C1 segment of cervical spinal cord (tissue), 14 donors: ENCODE measurements at regions not wholly inside any gene's neighbourhood (a gene's known extent, or its start where the extent isn't known, plus 50 kb on each side); places are given as distances from the start of the nearest gene placed in this dataset.

Experiments used
- DNase-seq, 14 donors: peaks; one replicate each; lab custom pipeline; 2025; lab: John Stamatoyannopoulos, UW

DNA sequence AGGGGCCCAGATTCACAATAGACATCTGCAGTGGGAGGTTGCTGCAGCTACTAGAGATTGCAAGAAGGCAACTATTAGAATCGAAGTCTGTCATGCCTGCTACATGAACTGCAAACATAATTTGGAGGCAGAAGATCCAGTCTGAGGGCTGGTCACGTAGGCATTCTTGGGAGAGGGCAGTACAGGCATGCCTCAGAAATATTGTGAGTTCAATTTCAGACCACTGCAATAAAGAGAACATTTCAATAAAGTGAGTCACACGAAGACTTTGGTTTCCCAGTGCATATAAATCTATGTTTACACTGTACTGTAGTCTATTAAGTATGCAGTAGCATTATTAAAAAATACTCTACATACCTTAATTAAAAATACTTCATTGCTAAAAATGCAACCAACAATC, 585.8 kb upstream of the FAT1 start:
- no peak for DNase-seq

- DNase-seq = no peak
Observed at GRCh38 chr4:187312299-187312698, 588.6 kb upstream of the FAT1 start.

DNA sequence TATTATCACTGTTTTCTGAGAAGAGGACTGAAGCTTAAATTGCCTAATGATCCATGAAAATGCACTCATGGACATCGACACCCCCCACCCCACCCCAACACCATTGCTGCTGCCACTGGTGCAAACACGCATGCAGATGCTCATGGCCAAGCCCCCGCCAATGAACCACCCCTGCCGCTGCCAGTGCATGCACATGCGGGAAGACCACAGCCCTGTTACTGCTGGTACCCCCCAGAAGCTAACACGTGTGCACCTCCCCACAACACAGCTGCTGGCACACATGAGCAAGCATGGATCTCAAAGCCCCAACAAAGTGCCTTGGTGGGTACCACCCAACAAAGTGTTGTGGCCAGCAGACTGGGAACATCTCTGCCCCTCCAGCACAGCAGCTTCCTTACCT, 594.1 kb upstream of the FAT1 start:
- DNase-seq = no peak

- DNase-seq = no peak
Observed at GRCh38 chr4:187321711-187322110, 598.1 kb upstream of the FAT1 start.

GRCh38 chr4:187332141-187332540, 608.5 kb upstream of the FAT1 start:
- DNase-seq = no peak

DNA sequence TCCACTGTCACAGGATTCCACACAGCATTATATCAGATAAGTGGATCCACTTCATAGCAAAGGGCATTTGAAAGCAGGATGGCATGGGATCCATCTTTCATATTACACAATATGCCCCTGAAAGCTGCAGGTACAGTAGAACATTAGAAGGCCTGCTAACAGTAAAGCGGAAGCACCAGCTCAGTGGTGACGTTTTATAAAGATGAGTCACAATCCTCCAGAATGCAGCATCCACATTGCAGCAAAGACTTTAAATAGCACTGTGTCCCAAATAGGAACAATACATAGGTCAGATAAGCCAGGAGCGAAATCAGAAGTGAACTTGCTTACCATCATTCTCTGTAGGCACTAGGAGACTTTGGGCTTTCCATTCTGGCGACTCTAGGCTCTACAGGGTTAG, 609.5 kb upstream of the FAT1 start:
- DNase-seq = no peak

DNA sequence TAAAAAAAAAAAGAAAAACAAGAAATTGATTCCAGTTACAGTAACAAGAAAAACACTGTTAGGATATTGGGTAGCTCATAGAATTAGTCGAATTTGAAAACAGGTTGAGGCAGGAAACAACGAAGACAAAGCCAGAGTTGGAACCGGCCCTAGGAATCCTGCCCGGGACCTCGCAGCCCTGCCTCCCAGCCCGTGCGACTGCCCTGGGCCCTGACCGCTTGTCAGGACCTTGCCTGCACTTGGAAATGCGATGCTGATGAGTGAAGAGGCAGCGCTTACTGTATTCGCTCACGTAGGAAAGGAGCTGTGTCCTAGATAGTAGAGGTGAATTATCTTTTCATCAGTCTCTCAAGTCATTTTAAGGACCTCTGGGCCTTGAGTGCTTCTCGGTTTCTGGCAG, 611.7 kb upstream of the FAT1 start:
- DNase-seq = no peak

DNA sequence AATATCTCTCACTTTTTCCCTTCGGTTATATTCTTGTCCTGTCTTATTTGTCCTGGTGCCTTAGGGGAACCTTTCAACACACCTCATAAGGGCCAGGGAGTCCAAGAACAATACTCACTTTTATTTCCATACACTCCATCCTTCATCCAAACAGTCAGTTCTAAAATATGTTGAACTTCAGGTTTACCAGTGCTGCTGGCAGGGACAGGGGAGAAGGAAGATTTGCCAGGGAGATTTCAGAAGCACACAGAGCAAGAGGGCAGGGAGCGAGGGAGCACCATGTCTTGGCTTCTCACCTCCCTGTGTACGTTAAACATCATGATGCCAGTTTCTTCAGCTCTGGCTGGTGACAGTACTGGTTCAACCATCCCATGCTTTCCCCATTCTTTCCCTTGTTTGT, 631.1 kb upstream of the FAT1 start:
- DNase-seq = no peak

DNA sequence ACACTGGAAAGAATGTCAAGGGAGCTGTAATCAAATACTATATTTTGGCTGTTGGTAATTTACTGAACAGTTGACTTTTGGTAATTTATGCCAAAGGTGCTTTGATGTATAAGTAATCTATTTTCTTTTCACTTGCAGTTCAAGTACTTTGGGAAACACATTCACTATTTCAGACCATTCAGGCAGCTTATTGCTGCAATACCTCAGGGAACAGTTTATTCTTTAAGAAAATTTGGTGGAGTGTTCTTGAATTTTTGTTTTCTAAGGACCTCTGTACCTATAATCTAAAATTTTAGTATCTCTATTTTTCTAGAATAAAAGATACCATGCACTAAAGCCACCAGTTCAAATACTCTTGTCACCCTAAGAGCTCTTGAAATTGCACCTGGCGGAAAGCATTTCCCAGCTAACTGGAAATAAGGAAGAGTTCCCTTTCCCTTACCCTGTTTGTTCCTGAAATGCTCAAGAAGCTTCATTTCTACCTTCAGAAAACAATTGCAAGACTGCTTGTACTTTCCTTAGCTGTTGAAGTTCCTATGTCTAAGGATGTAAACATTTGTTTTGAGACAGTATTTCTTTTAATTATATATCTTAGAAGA, 633.5 kb upstream of the FAT1 start:
- no peak for DNase-seq

GRCh38 chr4:187357821-187358220, 634.2 kb upstream of the FAT1 start:
- DNase-seq = no peak

DNA sequence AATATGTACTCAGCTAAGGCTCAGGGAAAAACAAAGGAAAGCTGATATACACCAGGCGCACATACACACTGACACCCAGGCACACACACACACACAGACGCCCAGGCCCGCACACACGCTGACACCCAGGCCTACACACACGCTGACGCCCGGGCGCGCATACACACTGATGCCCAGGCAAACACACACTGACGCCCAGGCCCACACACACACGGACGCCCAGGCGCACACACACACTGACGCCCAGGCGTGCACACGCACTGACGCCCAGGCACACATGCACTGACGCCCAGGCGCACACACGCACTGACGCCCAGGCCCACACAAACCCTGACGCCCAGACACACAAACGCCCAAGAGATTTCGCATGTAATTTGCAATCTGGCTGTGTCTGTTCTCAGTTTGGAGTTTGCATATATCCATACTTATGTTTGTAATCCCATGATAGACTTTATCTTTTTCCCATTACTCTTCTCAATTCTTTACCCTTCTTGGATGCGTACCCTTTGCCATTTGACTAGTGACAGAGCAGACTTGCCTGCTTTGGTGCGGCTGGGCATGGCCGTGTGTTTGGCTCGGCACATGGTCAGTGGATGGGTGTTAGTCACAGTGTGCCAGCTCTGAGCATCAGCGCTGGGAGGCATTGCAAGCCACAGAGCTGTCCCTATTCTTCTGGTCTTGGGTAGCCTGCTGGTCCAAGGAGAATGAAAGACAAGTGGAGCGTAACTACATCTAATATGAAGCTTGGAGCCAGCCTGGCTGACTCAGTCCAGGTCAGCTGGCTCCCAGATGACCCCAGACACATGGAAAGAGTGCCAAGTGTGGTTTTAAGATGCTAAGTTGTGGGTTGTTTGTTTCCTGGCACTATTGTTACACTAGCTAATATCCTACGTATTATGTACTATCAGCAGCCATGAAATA, 632.4 kb upstream of the ZFP42 start:
- DNase-seq = no peak

DNA sequence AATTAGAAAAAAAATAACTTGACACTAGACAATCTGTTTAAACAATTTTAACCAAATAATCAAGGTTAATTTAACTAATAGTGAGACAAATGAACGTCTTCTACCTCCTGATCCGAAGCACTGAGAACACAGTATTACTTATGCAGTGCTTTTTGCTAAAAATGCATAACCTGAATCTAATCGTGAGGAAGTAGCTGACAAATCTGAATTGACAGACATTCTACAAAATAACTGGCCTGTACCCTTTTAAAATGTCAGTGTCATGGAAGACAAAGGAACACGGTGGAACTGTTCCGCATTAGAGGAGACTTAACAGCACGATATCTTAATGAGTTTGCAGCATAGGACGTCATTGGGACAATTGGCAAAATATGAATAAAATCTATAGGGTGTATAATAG, 631.2 kb upstream of the ZFP42 start:
- no peak for DNase-seq

- no peak for DNase-seq
Observed at GRCh38 chr4:187364851-187365250, 630.7 kb upstream of the ZFP42 start.

DNA sequence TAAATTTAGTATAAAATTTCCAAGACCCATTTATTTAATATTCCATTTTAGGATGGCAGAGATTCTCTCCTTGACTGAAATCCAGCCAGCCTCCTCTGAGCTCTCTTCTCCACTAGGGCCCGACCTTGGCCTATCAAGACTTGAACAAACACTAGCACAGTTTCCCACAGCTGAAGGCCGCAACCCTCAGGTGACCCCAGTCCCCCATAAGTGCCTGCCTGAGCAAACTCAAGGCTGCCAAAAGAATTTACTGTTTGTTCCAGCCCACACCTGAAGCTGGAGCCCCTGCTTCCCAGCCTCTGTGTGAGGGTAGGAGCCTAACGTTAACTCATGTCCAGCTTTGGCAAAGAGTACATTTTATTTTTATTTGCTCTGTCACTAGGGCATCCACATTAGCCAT, 629.0 kb upstream of the ZFP42 start:
- DNase-seq = no peak

DNA sequence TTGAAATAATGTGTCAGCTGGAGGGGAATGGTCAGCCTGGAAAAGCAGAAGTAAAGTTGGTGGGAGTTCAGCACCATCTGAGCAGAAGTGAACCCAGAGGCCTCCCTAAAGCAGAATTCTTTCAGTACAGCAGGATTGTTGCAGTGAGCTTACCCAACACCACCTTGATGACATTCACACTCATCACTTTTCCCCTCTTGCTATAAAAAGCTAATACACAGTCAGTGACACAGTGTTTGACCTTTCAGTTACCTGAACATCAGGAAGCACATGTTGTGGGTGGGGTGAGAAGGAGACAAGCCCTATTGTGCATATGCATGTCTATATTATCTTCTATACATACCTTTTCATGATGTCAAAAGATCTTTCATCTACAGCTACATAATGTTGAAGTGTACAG, 624.7 kb upstream of the ZFP42 start:
- no peak for DNase-seq

- no peak for DNase-seq
Observed at GRCh38 chr4:187378441-187378840, 617.1 kb upstream of the ZFP42 start.

GRCh38 chr4:187380181-187380581, 615.4 kb upstream of the ZFP42 start:
- no peak for DNase-seq

DNA sequence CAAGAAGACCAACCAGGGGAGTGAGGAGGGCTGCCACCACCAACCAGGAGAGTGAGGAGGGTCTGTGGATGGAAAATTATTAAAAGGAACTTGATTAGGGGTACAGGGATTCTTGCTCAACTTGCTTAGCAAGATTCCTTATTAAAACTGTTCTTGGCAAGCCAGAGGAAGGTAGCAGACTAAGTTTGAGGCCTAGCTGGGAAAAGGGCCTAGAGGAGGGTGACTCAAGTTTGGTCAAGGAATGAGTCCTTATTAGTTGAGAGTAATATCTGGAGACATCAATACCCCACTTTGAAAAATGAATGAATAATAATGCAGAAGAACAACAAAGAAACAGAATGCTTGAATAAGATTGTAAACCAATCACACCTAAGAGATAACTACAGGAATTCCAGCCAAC, 612.4 kb upstream of the ZFP42 start:
- DNase-seq = no peak

- no peak for DNase-seq
Observed at GRCh38 chr4:187387739-187388138, 607.8 kb upstream of the ZFP42 start.

DNA sequence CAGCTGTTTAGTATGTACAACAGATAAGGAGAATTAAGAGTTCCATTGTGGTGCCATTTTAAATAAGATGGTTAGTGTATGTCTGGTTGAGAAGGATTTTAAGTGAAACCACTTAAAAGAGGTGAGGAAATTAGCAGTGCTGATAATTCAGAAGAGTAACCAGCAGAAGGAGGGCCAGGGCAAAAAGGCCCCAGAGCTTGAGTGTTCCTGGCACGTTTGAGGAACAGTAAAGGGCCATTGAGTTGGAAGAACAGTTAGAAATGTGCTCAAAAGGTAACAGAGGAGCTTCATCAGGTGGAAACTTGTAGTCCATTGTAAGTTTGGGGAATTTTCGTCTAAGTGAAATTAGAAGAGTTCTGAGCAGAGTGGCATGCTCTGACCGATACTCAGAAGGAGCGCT, 606.2 kb upstream of the ZFP42 start:
- no peak for DNase-seq

GRCh38 chr4:187390646-187391045, 604.9 kb upstream of the ZFP42 start:
- no peak for DNase-seq

- no peak for DNase-seq
Observed at GRCh38 chr4:187393531-187394344, 601.8 kb upstream of the ZFP42 start.

DNA sequence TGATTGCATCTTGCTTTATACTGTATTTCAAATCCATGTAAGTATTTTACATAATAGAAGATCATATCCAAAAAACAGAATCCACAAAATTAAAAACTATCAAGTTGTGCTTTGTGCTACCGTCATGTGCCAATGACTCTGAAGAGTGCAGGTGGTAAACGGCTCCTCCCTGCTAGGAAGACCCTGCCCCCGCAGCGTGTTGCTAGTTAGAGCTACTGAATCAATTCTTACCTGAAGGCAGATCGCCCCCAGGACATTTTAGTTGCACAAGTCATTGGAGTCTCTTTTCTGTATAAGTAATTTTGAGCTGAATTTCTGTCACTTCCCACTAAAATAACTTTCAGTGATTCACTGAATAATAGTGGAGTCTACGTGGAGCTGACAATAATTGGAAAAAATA, 599.5 kb upstream of the ZFP42 start:
- DNase-seq = no peak
